Panc1 (cell line): ENCODE measurements at regions not wholly inside any gene's neighbourhood (a gene's known extent, or its start where the extent isn't known, plus 50 kb on each side); places are given as distances from the start of the nearest gene placed in this dataset.

ENCODE experiments used
- POLR2AphosphoS5 ChIP-seq: IDR thresholded peaks from 2 replicates; pipeline ENCODE4 v1.6.1; 2012; ENCODE audit warnings: mild to moderate bottlenecking, low read depth, low read length, moderate library complexity
- SIN3A ChIP-seq: IDR thresholded peaks from 2 replicates; pipeline ENCODE4 v1.6.1; 2012; ENCODE audit warnings: low read depth, mild to moderate bottlenecking, low read length, moderate library complexity, borderline replicate concordance; ENCODE audit not compliant: insufficient read depth
- TF ChIP-seq, protein P1 (sequence below): fragments of 450-650 bp; IDR thresholded peaks from 2 replicates; pipeline ENCODE4 v1.5.1; 2017; ENCODE audit warnings: mild to moderate bottlenecking
- TF ChIP-seq, protein P2 (sequence below), 2 experiments: IDR thresholded peaks; 2 replicates each; pipeline ENCODE4 v1.6.1; 2011 to 2012; ENCODE audit warnings: low read depth in 2 of 2, control low read depth in 1 of 2, low read length in 1 of 2, mild to moderate bottlenecking in 1 of 2, moderate library complexity in 1 of 2; ENCODE audit not compliant: insufficient read depth in 1 of 2

DNA sequence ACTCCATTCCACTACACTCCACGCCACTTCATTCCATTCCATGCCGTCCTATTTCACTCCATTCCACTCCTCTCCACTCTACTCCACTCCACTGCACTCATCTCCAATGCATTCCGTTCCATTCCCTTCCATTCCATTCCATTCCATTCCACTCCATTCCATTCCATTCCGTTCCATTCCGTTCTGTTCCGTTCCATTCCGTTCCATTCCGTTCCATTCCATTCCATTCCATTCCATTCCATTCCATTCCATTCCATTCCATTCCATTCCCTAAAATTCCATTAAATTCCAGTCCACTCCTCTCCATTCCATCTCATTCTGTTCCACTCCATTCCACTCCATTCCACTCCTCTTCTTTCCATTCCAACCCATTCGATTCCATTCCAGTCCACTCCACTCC is 1139.1 kb downstream of the TSPY10 start:
- TF ChIP-seq, protein P1, sequence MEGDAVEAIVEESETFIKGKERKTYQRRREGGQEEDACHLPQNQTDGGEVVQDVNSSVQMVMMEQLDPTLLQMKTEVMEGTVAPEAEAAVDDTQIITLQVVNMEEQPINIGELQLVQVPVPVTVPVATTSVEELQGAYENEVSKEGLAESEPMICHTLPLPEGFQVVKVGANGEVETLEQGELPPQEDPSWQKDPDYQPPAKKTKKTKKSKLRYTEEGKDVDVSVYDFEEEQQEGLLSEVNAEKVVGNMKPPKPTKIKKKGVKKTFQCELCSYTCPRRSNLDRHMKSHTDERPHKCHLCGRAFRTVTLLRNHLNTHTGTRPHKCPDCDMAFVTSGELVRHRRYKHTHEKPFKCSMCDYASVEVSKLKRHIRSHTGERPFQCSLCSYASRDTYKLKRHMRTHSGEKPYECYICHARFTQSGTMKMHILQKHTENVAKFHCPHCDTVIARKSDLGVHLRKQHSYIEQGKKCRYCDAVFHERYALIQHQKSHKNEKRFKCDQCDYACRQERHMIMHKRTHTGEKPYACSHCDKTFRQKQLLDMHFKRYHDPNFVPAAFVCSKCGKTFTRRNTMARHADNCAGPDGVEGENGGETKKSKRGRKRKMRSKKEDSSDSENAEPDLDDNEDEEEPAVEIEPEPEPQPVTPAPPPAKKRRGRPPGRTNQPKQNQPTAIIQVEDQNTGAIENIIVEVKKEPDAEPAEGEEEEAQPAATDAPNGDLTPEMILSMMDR: no peak
- TF ChIP-seq, protein P2, sequence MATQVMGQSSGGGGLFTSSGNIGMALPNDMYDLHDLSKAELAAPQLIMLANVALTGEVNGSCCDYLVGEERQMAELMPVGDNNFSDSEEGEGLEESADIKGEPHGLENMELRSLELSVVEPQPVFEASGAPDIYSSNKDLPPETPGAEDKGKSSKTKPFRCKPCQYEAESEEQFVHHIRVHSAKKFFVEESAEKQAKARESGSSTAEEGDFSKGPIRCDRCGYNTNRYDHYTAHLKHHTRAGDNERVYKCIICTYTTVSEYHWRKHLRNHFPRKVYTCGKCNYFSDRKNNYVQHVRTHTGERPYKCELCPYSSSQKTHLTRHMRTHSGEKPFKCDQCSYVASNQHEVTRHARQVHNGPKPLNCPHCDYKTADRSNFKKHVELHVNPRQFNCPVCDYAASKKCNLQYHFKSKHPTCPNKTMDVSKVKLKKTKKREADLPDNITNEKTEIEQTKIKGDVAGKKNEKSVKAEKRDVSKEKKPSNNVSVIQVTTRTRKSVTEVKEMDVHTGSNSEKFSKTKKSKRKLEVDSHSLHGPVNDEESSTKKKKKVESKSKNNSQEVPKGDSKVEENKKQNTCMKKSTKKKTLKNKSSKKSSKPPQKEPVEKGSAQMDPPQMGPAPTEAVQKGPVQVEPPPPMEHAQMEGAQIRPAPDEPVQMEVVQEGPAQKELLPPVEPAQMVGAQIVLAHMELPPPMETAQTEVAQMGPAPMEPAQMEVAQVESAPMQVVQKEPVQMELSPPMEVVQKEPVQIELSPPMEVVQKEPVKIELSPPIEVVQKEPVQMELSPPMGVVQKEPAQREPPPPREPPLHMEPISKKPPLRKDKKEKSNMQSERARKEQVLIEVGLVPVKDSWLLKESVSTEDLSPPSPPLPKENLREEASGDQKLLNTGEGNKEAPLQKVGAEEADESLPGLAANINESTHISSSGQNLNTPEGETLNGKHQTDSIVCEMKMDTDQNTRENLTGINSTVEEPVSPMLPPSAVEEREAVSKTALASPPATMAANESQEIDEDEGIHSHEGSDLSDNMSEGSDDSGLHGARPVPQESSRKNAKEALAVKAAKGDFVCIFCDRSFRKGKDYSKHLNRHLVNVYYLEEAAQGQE (IDR thresholded peaks at IDR 0.05; ENCODE audit: insufficient read depth in 1 of 2, low read depth in 2 of 2, low read length in 1 of 2): no peak
- TF ChIP-seq POLR2AphosphoS5 (no peak), SIN3A (no peak)
